Left lung (tissue), 4 donors: ENCODE measurements at regions not wholly inside any gene's neighbourhood (a gene's known extent, or its start where the extent isn't known, plus 50 kb on each side); places are given as distances from the start of the nearest gene placed in this dataset.

Experiments used
- ATAC-seq: fragments of 200-7000 bp; cut with Tn5 transposase; one replicate; pipeline ENCODE4 v1.9.1; 2020; ENCODE audit warnings: moderate library complexity
- DNase-seq, 4 donors: peaks; one replicate each; pipeline ENCODE4 v3.0.0-alpha.2; 2013 to 2020
- H3K27ac ChIP-seq, 2 donors: fragments of 200-600 bp; sonication (generic) in 1 of 2; one replicate each; pipeline versions ENCODE4 v1.5.0 to v1.8.0; 2020 to 2021
- H3K27me3 ChIP-seq, 2 donors: fragments of 200-600 bp; sonication (generic) in 1 of 2; one replicate each; pipeline versions ENCODE4 v1.5.0 to v1.8.0; 2020 to 2021
- H3K36me3 ChIP-seq, 2 donors: fragments of 200-600 bp; sonication (generic) in 1 of 2; one replicate each; pipeline versions ENCODE4 v1.5.0 to v1.8.0; 2020 to 2021
- H3K4me1 ChIP-seq, 2 donors: fragments of 200-600 bp; one replicate each; pipeline ENCODE4 v1.8.0; 2021
- H3K4me3 ChIP-seq, 2 donors: fragments of 200-600 bp; sonication (generic) in 1 of 2; one replicate each; pipeline versions ENCODE4 v1.5.0 to v1.8.0; 2020 to 2021; ENCODE audit warnings: mild to moderate bottlenecking in 1 of 2
- H3K9me3 ChIP-seq, 2 donors: fragments of 200-600 bp; sonication (generic) in 1 of 2; one replicate each; pipeline versions ENCODE4 v1.5.0 to v1.8.0; 2020 to 2021
- CTCF ChIP-seq, 2 donors: fragments of 200-600 bp; sonication (generic) in 1 of 2; IDR thresholded peaks; one replicate each; pipeline versions ENCODE4 v1.5.0 to v1.8.0; 2021; ENCODE audit warnings: antibody characterized with exemption in 2 of 2
- intact Hi-C, 2 donors: fragments of 100-400 bp; cut with DNase I; formaldehyde crosslinking; loops; one replicate each; pipeline versions ENCODE4 v1.11.2 to v1.14.2; 2022
- donor health status: DM: no; HTN: yes; CAD: no.
- donor health status: DM: no; HTN: no; CAD: no.

GRCh38 chr4:59517007-59517406 is 1683.1 kb upstream of the ADGRL3 start:
- Histone ChIP-seq H3K27me3 (no peaks in the 10 kb centered on the region), H3K9me3 (peaks cover 0 to 7% of the 10 kb centered on the region in 2 donors), H3K27ac (no peak overlapping the region), H3K4me3 (no peak overlapping the region), H3K4me1 (no peaks in the 10 kb centered on the region), H3K36me3 (no peaks in the 10 kb centered on the region)
- ATAC-seq (no peak), DNase-seq (no peak)
- intact Hi-C loops, result no loop called here
- no peak for TF ChIP-seq CTCF (IDR thresholded peaks at IDR 0.05)

GRCh38 chr4:59518005-59518823 is 1681.9 kb upstream of the ADGRL3 start:
- H3K27ac ChIP-seq, result no peak overlapping the region
- ATAC-seq, result no peak
- no peaks in the 10 kb centered on the region for H3K36me3 ChIP-seq
- no peaks in the 10 kb centered on the region for H3K27me3 ChIP-seq
- intact Hi-C loops, result no loop called here
- peak in 1 of 4 donors; percentile 65 for DNase-seq
- peaks cover 0 to 7% of the 10 kb centered on the region in 2 donors for H3K9me3 ChIP-seq
- H3K4me1 ChIP-seq, result no peaks in the 10 kb centered on the region
- H3K4me3 ChIP-seq, result no peak overlapping the region
- no peak for TF ChIP-seq CTCF (IDR thresholded peaks at IDR 0.05)

- H3K4me1 ChIP-seq, result no peaks in the 10 kb centered on the region
- H3K27me3 ChIP-seq, result no peaks in the 10 kb centered on the region
- intact Hi-C loops, result no loop called here
- H3K27ac ChIP-seq, result no peak overlapping the region
- no peaks in the 10 kb centered on the region for H3K36me3 ChIP-seq
- H3K4me3 ChIP-seq, result no peak overlapping the region
- TF ChIP-seq CTCF (IDR thresholded peaks at IDR 0.05), result no peak
- H3K9me3 ChIP-seq, result no peaks in the 10 kb centered on the region
- no peak for DNase-seq
- ATAC-seq, result no peak
Observed at GRCh38 chr4:59525885-59526284, 1674.2 kb upstream of the ADGRL3 start.

GRCh38 chr4:59535541-59535940 is 1664.6 kb upstream of the ADGRL3 start:
- ATAC-seq (no peak), DNase-seq (no peak)
- Histone ChIP-seq H3K4me3 (no peak overlapping the region), H3K27ac (no peak overlapping the region), H3K4me1 (no peaks in the 10 kb centered on the region), H3K27me3 (no peaks in the 10 kb centered on the region), H3K36me3 (no peaks in the 10 kb centered on the region), H3K9me3 (peaks cover 0 to 2% of the 10 kb centered on the region in 2 donors)
- TF ChIP-seq CTCF (IDR thresholded peaks at IDR 0.05), result no peak
- intact Hi-C loops, result no loop called here

GRCh38 chr4:59536428-59536827 is 1663.7 kb upstream of the ADGRL3 start:
- TF ChIP-seq CTCF (IDR thresholded peaks at IDR 0.05), result no peak
- intact Hi-C loops, result no loop called here
- no peak overlapping the region for H3K4me3 ChIP-seq
- H3K27ac ChIP-seq, result no peak overlapping the region
- ATAC-seq (no peak), DNase-seq (no peak)
- H3K27me3 ChIP-seq, result no peaks in the 10 kb centered on the region
- H3K4me1 ChIP-seq, result no peaks in the 10 kb centered on the region
- no peaks in the 10 kb centered on the region for H3K9me3 ChIP-seq
- no peaks in the 10 kb centered on the region for H3K36me3 ChIP-seq
